ENCODE measurements at regions not wholly inside any gene's neighbourhood (a gene's known extent, or its start where the extent isn't known, plus 50 kb on each side); places are given as distances from the start of the nearest gene placed in this dataset.

- H3K27ac ChIP-seq = no peak overlapping the region
- H3K4me1 ChIP-seq (ENCODE audit: insufficient read depth) = no peaks in the 10 kb centered on the region
- no peak for DNase-seq
- H3K9me3 ChIP-seq (ENCODE audit: low read depth) = no peaks in the 10 kb centered on the region
- 75 to 82% methylated on average over 5 of the region's 5 CpGs for WGBS, 2 experiments (ENCODE audit: low coverage in 1 of 2, low lambda C conversion rate in 2 of 2, missing lambda C conversion rate in 2 of 2)
- H2AFZ ChIP-seq = no peak overlapping the region
- H3K4me2 ChIP-seq (ENCODE audit: unreplicated experiment) = no peak overlapping the region
- no peak overlapping the region for H3K9ac ChIP-seq
- no peaks in the 10 kb centered on the region for H4K20me1 ChIP-seq (ENCODE audit: insufficient read depth)
- in situ Hi-C loops (cut with MboI) = no loop called here
- no peaks in the 10 kb centered on the region for H3K27me3 ChIP-seq (replicated peaks; ENCODE audit: insufficient read depth)
- no peaks in the 10 kb centered on the region for H3K79me2 ChIP-seq (ENCODE audit: insufficient read depth)
- no peaks in the 10 kb centered on the region for H3K36me3 ChIP-seq (ENCODE audit: low read depth)
- H3K4me3 ChIP-seq = no peak overlapping the region
- no peak for TF ChIP-seq EZH2phosphoT487 (IDR thresholded peaks at IDR 0.05; ENCODE audit: insufficient read depth, low read depth)
- no peak for TF ChIP-seq EZH2 (IDR thresholded peaks at IDR 0.05; ENCODE audit: insufficient read depth, poor library complexity, severe bottlenecking)
- no peaks in the 10 kb centered on the region for H3K9me2 ChIP-seq (ENCODE audit: insufficient read depth)
- H3F3A ChIP-seq (ENCODE audit: insufficient read depth) = no peaks in the 10 kb centered on the region
These were observed 194.1 kb upstream of the ADGRL2 start for GRCh38 chr1:81606656-81607055.

- H3K27ac ChIP-seq = no peak overlapping the region
- H3K4me2 ChIP-seq (ENCODE audit: unreplicated experiment) = no peak overlapping the region
- DNase-seq = no peak
- no peak overlapping the region for H2AFZ ChIP-seq
- no peaks in the 10 kb centered on the region for H3K4me1 ChIP-seq (ENCODE audit: insufficient read depth)
- H3F3A ChIP-seq (ENCODE audit: insufficient read depth) = no peaks in the 10 kb centered on the region
- in situ Hi-C loops (cut with MboI) = no loop called here
- H3K4me3 ChIP-seq = no peak overlapping the region
- no peak overlapping the region for H3K9ac ChIP-seq
- no peaks in the 10 kb centered on the region for H3K27me3 ChIP-seq (replicated peaks; ENCODE audit: insufficient read depth)
- no peaks in the 10 kb centered on the region for H3K36me3 ChIP-seq (ENCODE audit: low read depth)
- H3K79me2 ChIP-seq (ENCODE audit: insufficient read depth) = no peaks in the 10 kb centered on the region
- no peaks in the 10 kb centered on the region for H4K20me1 ChIP-seq (ENCODE audit: insufficient read depth)
- no peaks in the 10 kb centered on the region for H3K9me2 ChIP-seq (ENCODE audit: insufficient read depth)
- H3K9me3 ChIP-seq (ENCODE audit: low read depth) = no peaks in the 10 kb centered on the region
- no peak for TF ChIP-seq EZH2phosphoT487 (IDR thresholded peaks at IDR 0.05; ENCODE audit: insufficient read depth, low read depth)
- TF ChIP-seq EZH2 (IDR thresholded peaks at IDR 0.05; ENCODE audit: insufficient read depth, poor library complexity, severe bottlenecking) = no peak
These were observed 195.7 kb upstream of the ADGRL2 start for GRCh38 chr1:81605023-81605422.

GRCh38 chr1:81600878-81601622 is 199.7 kb upstream of the ADGRL2 start:
- 84 to 88% methylated on average over 3 of the region's 3 CpGs for WGBS, 2 experiments (ENCODE audit: low coverage in 1 of 2, low lambda C conversion rate in 2 of 2, missing lambda C conversion rate in 2 of 2)
- TF ChIP-seq EZH2phosphoT487 (IDR thresholded peaks at IDR 0.05; ENCODE audit: insufficient read depth, low read depth) = no peak
- TF ChIP-seq EZH2 (IDR thresholded peaks at IDR 0.05; ENCODE audit: insufficient read depth, poor library complexity, severe bottlenecking) = no peak

DNA sequence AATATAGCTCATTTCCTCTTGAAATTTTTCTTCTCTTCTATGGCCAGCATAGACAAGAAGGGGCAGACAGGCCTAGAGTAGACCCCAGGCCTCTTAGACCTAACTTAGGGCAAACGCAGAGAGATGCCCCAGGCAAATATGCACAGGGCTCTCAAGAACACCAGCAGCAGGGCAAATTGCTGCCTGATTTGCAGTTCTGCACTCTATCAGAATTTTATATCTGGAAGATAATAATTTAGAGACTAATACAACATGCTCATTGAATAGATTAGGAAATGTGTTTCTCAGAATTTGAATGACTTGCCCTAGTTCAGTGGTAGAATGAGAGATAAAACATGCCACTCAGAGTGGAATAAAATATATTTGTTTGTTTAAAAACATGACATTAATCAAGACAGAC is 200.4 kb upstream of the ADGRL2 start:
- Histone ChIP-seq H3K27ac (no peak overlapping the region), H3K36me3 (ENCODE audit: low read depth) (no peaks in the 10 kb centered on the region), H3K4me3 (no peak overlapping the region), H3K4me2 (ENCODE audit: unreplicated experiment) (no peak overlapping the region), H3K27me3 (replicated peaks; ENCODE audit: insufficient read depth) (no peaks in the 10 kb centered on the region), H3K9ac (no peak overlapping the region), H3K4me1 (ENCODE audit: insufficient read depth) (no peaks in the 10 kb centered on the region), H3F3A (ENCODE audit: insufficient read depth) (no peaks in the 10 kb centered on the region), H2AFZ (no peak overlapping the region), H3K9me2 (ENCODE audit: insufficient read depth) (no peaks in the 10 kb centered on the region), H3K79me2 (ENCODE audit: insufficient read depth) (no peaks in the 10 kb centered on the region), H4K20me1 (ENCODE audit: insufficient read depth) (no peaks in the 10 kb centered on the region), H3K9me3 (ENCODE audit: low read depth) (no peaks in the 10 kb centered on the region)
- WGBS, 2 experiments (ENCODE audit: low coverage in 1 of 2, low lambda C conversion rate in 2 of 2, missing lambda C conversion rate in 2 of 2) = 93 to 95% methylated on average over 1 of the region's 1 CpG
- in situ Hi-C loops (cut with MboI) = no loop called here
- DNase-seq = no peak
- TF ChIP-seq EZH2phosphoT487 (IDR thresholded peaks at IDR 0.05; ENCODE audit: insufficient read depth, low read depth) (no peak), EZH2 (IDR thresholded peaks at IDR 0.05; ENCODE audit: insufficient read depth, poor library complexity, severe bottlenecking) (no peak)

More at GRCh38 chr1:81600878-81601622, 199.7 kb upstream of the ADGRL2 start:
- H3K79me2 ChIP-seq (ENCODE audit: insufficient read depth) = no peaks in the 10 kb centered on the region
- H3F3A ChIP-seq (ENCODE audit: insufficient read depth) = no peaks in the 10 kb centered on the region
- DNase-seq = no peak
- no peaks in the 10 kb centered on the region for H3K36me3 ChIP-seq (ENCODE audit: low read depth)
- no peaks in the 10 kb centered on the region for H3K9me2 ChIP-seq (ENCODE audit: insufficient read depth)
- no peak overlapping the region for H3K27ac ChIP-seq
- in situ Hi-C loops (cut with MboI) = no loop called here
- H4K20me1 ChIP-seq (ENCODE audit: insufficient read depth) = no peaks in the 10 kb centered on the region
- H3K4me2 ChIP-seq (ENCODE audit: unreplicated experiment) = no peak overlapping the region
- H3K4me3 ChIP-seq = no peak overlapping the region
- no peaks in the 10 kb centered on the region for H3K4me1 ChIP-seq (ENCODE audit: insufficient read depth)
- no peak overlapping the region for H3K9ac ChIP-seq
- no peak overlapping the region for H2AFZ ChIP-seq
- no peaks in the 10 kb centered on the region for H3K27me3 ChIP-seq (replicated peaks; ENCODE audit: insufficient read depth)
- H3K9me3 ChIP-seq (ENCODE audit: low read depth) = no peaks in the 10 kb centered on the region

- 64 to 65% methylated on average over 4 of the region's 4 CpGs for WGBS, 2 experiments (ENCODE audit: low coverage in 1 of 2, low lambda C conversion rate in 2 of 2, missing lambda C conversion rate in 2 of 2)
- in situ Hi-C loops (cut with MboI) = no loop called here
These were observed 202.1 kb upstream of the ADGRL2 start for GRCh38 chr1:81598623-81599022.

More at GRCh38 chr1:81598623-81599022, 202.1 kb upstream of the ADGRL2 start:
- Histone ChIP-seq H3F3A (ENCODE audit: insufficient read depth) (no peaks in the 10 kb centered on the region), H2AFZ (no peak overlapping the region), H3K9me2 (ENCODE audit: insufficient read depth) (no peaks in the 10 kb centered on the region), H3K36me3 (ENCODE audit: low read depth) (no peaks in the 10 kb centered on the region), H3K9ac (no peak overlapping the region), H3K4me3 (no peak overlapping the region), H3K79me2 (ENCODE audit: insufficient read depth) (no peaks in the 10 kb centered on the region), H3K4me1 (ENCODE audit: insufficient read depth) (no peaks in the 10 kb centered on the region), H4K20me1 (ENCODE audit: insufficient read depth) (no peaks in the 10 kb centered on the region), H3K27ac (no peak overlapping the region), H3K9me3 (ENCODE audit: low read depth) (no peaks in the 10 kb centered on the region), H3K4me2 (ENCODE audit: unreplicated experiment) (no peak overlapping the region), H3K27me3 (replicated peaks; ENCODE audit: insufficient read depth) (no peaks in the 10 kb centered on the region)
- no peak for DNase-seq
- TF ChIP-seq EZH2 (IDR thresholded peaks at IDR 0.05; ENCODE audit: insufficient read depth, poor library complexity, severe bottlenecking) (no peak), EZH2phosphoT487 (IDR thresholded peaks at IDR 0.05; ENCODE audit: insufficient read depth, low read depth) (no peak)

Measured in GM23248 (cell line).